ENCODE measurements at regions not wholly inside any gene's neighbourhood (a gene's known extent, or its start where the extent isn't known, plus 50 kb on each side); places are given as distances from the start of the nearest gene placed in this dataset.

DNA sequence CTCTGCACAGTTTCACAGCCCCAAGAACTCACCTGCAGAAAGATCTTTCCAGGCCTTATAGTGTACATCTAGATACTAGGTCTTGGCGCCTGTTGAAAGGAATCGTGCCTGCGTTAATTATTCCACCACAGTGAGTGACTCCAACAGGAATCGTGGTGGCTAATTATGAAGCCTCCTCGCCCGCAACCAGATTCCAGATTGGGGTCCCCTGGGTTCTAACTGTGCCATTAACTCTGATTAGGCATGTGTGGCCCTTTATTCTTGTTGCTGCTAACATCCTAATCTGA, 295.3 kb upstream of the MAF start:
- no peak for TF ChIP-seq POLR2AphosphoS5 (IDR thresholded peaks at IDR 0.05)
- no peak for TF ChIP-seq EP300 (IDR thresholded peaks at IDR 0.05)
- TF ChIP-seq POLR2A (IDR thresholded peaks at IDR 0.05), result no peak
- TF ChIP-seq, protein P1, sequence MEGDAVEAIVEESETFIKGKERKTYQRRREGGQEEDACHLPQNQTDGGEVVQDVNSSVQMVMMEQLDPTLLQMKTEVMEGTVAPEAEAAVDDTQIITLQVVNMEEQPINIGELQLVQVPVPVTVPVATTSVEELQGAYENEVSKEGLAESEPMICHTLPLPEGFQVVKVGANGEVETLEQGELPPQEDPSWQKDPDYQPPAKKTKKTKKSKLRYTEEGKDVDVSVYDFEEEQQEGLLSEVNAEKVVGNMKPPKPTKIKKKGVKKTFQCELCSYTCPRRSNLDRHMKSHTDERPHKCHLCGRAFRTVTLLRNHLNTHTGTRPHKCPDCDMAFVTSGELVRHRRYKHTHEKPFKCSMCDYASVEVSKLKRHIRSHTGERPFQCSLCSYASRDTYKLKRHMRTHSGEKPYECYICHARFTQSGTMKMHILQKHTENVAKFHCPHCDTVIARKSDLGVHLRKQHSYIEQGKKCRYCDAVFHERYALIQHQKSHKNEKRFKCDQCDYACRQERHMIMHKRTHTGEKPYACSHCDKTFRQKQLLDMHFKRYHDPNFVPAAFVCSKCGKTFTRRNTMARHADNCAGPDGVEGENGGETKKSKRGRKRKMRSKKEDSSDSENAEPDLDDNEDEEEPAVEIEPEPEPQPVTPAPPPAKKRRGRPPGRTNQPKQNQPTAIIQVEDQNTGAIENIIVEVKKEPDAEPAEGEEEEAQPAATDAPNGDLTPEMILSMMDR (IDR thresholded peaks at IDR 0.05), result no peak
- H3K4me3 ChIP-seq, result no peak overlapping the region
- H3K27ac ChIP-seq, result no peak overlapping the region
- no peaks in the 10 kb centered on the region for H3K27me3 ChIP-seq
- H3K4me1 ChIP-seq, result no peaks in the 10 kb centered on the region
- no peaks in the 10 kb centered on the region for H3K9me3 ChIP-seq
- WGBS, 2 donors (ENCODE audit: low coverage in 1 of 2), result 77 to 100% methylated on average over 3 of the region's 6 CpGs
- no peak for ATAC-seq
- no peaks in the 10 kb centered on the region for H3K36me3 ChIP-seq

DNA sequence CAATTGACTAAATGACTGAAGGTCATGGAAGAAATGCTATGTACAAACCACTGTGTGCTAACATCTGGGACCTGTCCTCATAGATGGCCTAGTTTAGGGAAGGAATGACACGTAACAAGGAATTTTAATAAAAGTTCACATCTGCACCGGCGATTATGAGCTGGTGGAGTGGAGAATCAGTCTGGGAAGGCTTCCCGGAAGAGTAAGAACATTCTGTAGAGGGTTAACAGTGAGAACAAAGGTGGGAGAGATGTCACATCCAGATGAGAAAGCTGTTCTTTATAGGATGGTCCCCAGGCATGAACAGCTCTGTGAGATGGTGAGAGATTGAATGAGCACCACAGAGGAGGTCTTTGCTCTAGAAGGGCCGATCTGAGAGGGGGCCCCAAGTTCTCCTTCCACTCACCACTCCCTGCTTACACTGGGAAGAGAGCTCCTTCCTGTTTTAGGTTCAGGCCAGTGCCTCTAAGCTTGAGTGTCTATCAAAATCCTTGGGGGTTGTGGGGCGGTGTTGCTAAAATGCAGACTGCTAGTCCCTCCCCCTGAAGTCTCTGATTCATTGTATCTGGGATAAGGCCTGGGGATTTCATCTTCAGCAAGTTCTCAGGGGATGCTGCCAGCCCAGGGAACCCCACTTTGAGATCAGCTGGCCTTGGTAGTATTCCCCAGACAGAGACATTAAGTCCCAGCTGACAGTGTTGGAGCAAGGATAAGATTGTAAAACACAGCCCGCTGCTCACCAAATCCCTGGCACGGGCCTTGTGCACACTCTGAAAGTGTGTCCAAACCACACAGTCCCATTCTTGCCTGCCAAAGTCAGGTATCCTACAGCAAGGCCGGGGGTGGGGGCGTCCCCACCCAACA, 294.7 kb upstream of the MAF start:
- no peak for TF ChIP-seq POLR2A (IDR thresholded peaks at IDR 0.05)
- TF ChIP-seq EP300 (IDR thresholded peaks at IDR 0.05), result no peak
- no peak for TF ChIP-seq POLR2AphosphoS5 (IDR thresholded peaks at IDR 0.05)
- TF ChIP-seq, protein P1 (IDR thresholded peaks at IDR 0.05), result no peak
- H3K36me3 ChIP-seq, result no peaks in the 10 kb centered on the region
- no peaks in the 10 kb centered on the region for H3K27me3 ChIP-seq
- H3K4me3 ChIP-seq, result no peak overlapping the region
- no peak for ATAC-seq
- no peak overlapping the region for H3K27ac ChIP-seq
- no peaks in the 10 kb centered on the region for H3K4me1 ChIP-seq
- 87% methylated on average over 4 to 8 of the region's 10 CpGs for WGBS, 2 donors (ENCODE audit: low coverage in 1 of 2)
- H3K9me3 ChIP-seq, result no peaks in the 10 kb centered on the region

DNA sequence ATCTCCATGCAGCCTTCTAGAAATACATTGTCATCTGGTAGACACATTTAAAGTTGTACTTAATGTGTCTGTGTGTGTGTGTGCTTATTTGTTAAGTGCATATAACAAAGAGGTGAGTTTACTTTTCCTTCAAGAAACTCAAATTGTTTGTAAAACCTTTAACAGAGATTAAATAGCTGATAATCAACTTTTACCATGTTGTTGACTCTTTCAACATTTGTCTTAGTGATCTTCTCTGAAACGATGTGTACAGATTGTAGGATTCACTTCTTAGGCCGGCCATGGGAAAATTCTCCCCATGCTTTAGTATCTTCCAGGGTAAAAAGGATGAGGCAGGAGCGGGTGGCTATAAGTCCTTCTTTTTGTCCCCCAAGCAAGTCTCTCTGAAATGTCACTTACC, 292.9 kb upstream of the MAF start:
- TF ChIP-seq, protein P1 (IDR thresholded peaks at IDR 0.05), result no peak
- TF ChIP-seq POLR2A (IDR thresholded peaks at IDR 0.05), result no peak
- no peak for TF ChIP-seq EP300 (IDR thresholded peaks at IDR 0.05)
- no peak for TF ChIP-seq POLR2AphosphoS5 (IDR thresholded peaks at IDR 0.05)
- H3K27me3 ChIP-seq, result no peaks in the 10 kb centered on the region
- no peaks in the 10 kb centered on the region for H3K36me3 ChIP-seq
- H3K4me1 ChIP-seq, result no peaks in the 10 kb centered on the region
- ATAC-seq, result no peak
- 85 to 90% methylated on average over 3 of the region's 3 CpGs for WGBS, 2 donors (ENCODE audit: low coverage in 1 of 2)
- H3K9me3 ChIP-seq, result no peaks in the 10 kb centered on the region
- no peak overlapping the region for H3K27ac ChIP-seq
- H3K4me3 ChIP-seq, result no peak overlapping the region

DNA sequence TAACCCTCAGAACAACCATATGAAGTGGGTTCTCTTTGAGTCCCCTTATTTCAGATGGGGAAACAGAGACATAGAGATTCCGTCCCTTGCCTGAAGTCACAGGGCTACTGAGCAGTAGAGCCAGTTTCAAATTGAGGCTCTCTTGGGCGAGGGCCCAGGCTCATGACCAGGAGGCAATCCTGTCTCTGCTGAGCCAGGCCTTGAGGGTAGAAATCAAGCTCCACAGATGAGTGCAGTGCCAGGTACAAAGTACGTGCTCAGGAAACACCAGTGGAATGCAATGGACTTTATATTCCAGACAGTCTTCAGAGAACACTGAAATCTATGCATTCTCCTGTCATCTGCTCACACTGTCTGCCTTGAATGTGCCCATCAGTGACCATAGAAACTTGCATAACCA, 291.7 kb upstream of the MAF start:
- TF ChIP-seq POLR2A (IDR thresholded peaks at IDR 0.05) (no peak), EP300 (IDR thresholded peaks at IDR 0.05) (no peak), POLR2AphosphoS5 (IDR thresholded peaks at IDR 0.05) (no peak)
- TF ChIP-seq, protein P1 (IDR thresholded peaks at IDR 0.05), result no peak
- no peak for ATAC-seq
- H3K36me3 ChIP-seq, result no peaks in the 10 kb centered on the region
- no peak overlapping the region for H3K4me3 ChIP-seq
- WGBS, 2 donors (ENCODE audit: low coverage in 1 of 2), result 100% methylated on average over 1 of the region's 3 CpGs; no CpG with 5 or more reads in 1 of the 2 donors
- H3K9me3 ChIP-seq, result no peaks in the 10 kb centered on the region
- H3K27ac ChIP-seq, result no peak overlapping the region
- no peaks in the 10 kb centered on the region for H3K4me1 ChIP-seq
- no peaks in the 10 kb centered on the region for H3K27me3 ChIP-seq

DNA sequence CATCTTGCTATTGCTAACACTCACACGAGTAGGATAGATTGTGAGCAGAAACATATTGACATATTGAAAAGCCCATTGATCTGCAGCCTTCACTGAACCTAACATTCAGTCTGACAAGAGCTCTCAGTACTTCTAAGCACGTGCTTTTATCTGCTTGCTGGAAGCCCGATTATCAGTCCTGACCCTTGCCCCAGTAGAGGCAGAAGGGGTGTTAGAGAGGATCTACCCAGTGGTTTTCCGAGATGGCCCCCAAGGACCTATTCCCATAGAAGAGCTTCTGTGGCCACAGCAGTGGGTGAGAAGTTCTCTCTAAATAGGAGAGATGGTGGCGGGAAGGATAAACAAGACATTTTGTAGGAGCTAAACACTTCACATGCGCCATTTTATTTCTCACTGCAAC, 290.9 kb upstream of the MAF start:
- no peaks in the 10 kb centered on the region for H3K9me3 ChIP-seq
- no peak overlapping the region for H3K27ac ChIP-seq
- H3K4me3 ChIP-seq, result no peak overlapping the region
- no peaks in the 10 kb centered on the region for H3K4me1 ChIP-seq
- H3K36me3 ChIP-seq, result no peaks in the 10 kb centered on the region
- TF ChIP-seq, protein P1 (IDR thresholded peaks at IDR 0.05), result no peak
- TF ChIP-seq POLR2A (IDR thresholded peaks at IDR 0.05), result no peak
- TF ChIP-seq EP300 (IDR thresholded peaks at IDR 0.05), result no peak
- TF ChIP-seq POLR2AphosphoS5 (IDR thresholded peaks at IDR 0.05), result no peak
- 76 to 90% methylated on average over 2 to 5 of the region's 6 CpGs for WGBS, 2 donors (ENCODE audit: low coverage in 1 of 2)
- ATAC-seq, result no peak
- no peaks in the 10 kb centered on the region for H3K27me3 ChIP-seq
